Epidermal melanocyte (primary cell): ENCODE measurements at regions not wholly inside any gene's neighbourhood (a gene's known extent, or its start where the extent isn't known, plus 50 kb on each side); places are given as distances from the start of the nearest gene placed in this dataset.

Experiments used
- DNase-seq: peaks from one replicate; pipeline ENCODE4 v3.0.0; 2011; ENCODE audit warnings: low spot score; ENCODE audit not compliant: insufficient read length

- no peak for DNase-seq
These were observed 259.6 kb upstream of the ATP2B1 start for GRCh38 chr12:89968151-89968700.

- no peak for DNase-seq
These were observed 258.0 kb upstream of the ATP2B1 start for GRCh38 chr12:89966495-89967240.

- no peak for DNase-seq
These were observed 257.4 kb upstream of the ATP2B1 start for GRCh38 chr12:89965993-89966392.

- DNase-seq: no peak
These were observed 254.0 kb upstream of the ATP2B1 start for GRCh38 chr12:89962648-89963047.

GRCh38 chr12:89960607-89961394, 252.2 kb upstream of the ATP2B1 start:
- DNase-seq: no peak

- DNase-seq: no peak
These were observed 251.4 kb upstream of the ATP2B1 start for GRCh38 chr12:89960011-89960507.

GRCh38 chr12:89959179-89959578, 250.5 kb upstream of the ATP2B1 start:
- DNase-seq: no peak

GRCh38 chr12:89954259-89954658, 245.6 kb upstream of the ATP2B1 start:
- no peak for DNase-seq

- no peak for DNase-seq
These were observed 243.0 kb upstream of the ATP2B1 start for GRCh38 chr12:89951694-89952060.

- no peak for DNase-seq
These were observed 242.5 kb upstream of the ATP2B1 start for GRCh38 chr12:89951050-89951693.

GRCh38 chr12:89950421-89950820, 241.8 kb upstream of the ATP2B1 start:
- no peak for DNase-seq

- DNase-seq: no peak
These were observed 241.0 kb upstream of the ATP2B1 start for GRCh38 chr12:89949457-89950195.

- no peak for DNase-seq
These were observed 239.9 kb upstream of the ATP2B1 start for GRCh38 chr12:89948271-89949175.

GRCh38 chr12:89947437-89948270, 239.0 kb upstream of the ATP2B1 start:
- no peak for DNase-seq

- DNase-seq: no peak
These were observed 238.0 kb upstream of the ATP2B1 start for GRCh38 chr12:89946518-89947135.

- DNase-seq: no peak
These were observed 236.5 kb upstream of the ATP2B1 start for GRCh38 chr12:89945123-89945522.

- DNase-seq: no peak
These were observed 234.8 kb upstream of the ATP2B1 start for GRCh38 chr12:89943463-89943862.

GRCh38 chr12:89941436-89941835, 232.8 kb upstream of the ATP2B1 start:
- DNase-seq: no peak
